ENCODE measurements at regions not wholly inside any gene's neighbourhood (a gene's known extent, or its start where the extent isn't known, plus 50 kb on each side); places are given as distances from the start of the nearest gene placed in this dataset.
A peak's percentile ranks its signal among the peaks of the same experiment; 100 is the strongest.

DNA sequence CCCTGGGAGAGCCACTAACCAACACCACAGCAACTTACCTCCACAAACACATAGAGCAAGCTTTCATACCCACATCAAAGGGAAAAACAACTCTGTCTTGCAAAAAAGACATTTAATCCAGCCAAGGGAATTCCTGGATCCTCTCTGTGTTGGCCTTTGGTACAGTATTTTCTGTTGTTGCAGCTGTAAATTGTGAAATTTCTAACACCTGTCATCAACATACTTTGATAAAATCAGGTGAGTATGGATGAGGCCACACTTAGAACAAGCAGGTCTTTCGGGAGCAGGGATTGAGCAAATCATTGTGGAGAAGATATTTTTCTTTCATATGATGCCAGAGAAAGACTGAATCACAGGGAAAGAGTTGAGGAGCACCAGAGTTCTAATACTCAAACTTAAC, 89.3 kb downstream of the SPTSSA start:
- no peaks in the 10 kb centered on the region for H3K36me3 Mint-ChIP-seq (ENCODE audit: low read depth)
- H3K9me3 Mint-ChIP-seq, result no peaks in the 10 kb centered on the region
- no peak for DNase-seq
- no peaks in the 10 kb centered on the region for H3K4me1 Mint-ChIP-seq (ENCODE audit: low read depth)
- peaks cover 12% of the 10 kb centered on the region for H3K27me3 Mint-ChIP-seq (ENCODE audit: insufficient read depth)
- H3K4me3 Mint-ChIP-seq, result no peak overlapping the region
- H3K27ac Mint-ChIP-seq, result no peak overlapping the region
- TF ChIP-seq, protein P1, sequence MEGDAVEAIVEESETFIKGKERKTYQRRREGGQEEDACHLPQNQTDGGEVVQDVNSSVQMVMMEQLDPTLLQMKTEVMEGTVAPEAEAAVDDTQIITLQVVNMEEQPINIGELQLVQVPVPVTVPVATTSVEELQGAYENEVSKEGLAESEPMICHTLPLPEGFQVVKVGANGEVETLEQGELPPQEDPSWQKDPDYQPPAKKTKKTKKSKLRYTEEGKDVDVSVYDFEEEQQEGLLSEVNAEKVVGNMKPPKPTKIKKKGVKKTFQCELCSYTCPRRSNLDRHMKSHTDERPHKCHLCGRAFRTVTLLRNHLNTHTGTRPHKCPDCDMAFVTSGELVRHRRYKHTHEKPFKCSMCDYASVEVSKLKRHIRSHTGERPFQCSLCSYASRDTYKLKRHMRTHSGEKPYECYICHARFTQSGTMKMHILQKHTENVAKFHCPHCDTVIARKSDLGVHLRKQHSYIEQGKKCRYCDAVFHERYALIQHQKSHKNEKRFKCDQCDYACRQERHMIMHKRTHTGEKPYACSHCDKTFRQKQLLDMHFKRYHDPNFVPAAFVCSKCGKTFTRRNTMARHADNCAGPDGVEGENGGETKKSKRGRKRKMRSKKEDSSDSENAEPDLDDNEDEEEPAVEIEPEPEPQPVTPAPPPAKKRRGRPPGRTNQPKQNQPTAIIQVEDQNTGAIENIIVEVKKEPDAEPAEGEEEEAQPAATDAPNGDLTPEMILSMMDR (IDR thresholded peaks at IDR 0.05), result no peak

GRCh38 chr14:34369648-34370030, 92.4 kb downstream of the SPTSSA start:
- DNase-seq, result no peak
- no peaks in the 10 kb centered on the region for H3K9me3 Mint-ChIP-seq
- no peak overlapping the region for H3K27ac Mint-ChIP-seq
- H3K4me3 Mint-ChIP-seq, result no peak overlapping the region
- TF ChIP-seq, protein P1 (IDR thresholded peaks at IDR 0.05), result no peak
- no peaks in the 10 kb centered on the region for H3K4me1 Mint-ChIP-seq (ENCODE audit: low read depth)
- peaks cover 14% of the 10 kb centered on the region for H3K27me3 Mint-ChIP-seq (ENCODE audit: insufficient read depth)
- no peaks in the 10 kb centered on the region for H3K36me3 Mint-ChIP-seq (ENCODE audit: low read depth)

DNA sequence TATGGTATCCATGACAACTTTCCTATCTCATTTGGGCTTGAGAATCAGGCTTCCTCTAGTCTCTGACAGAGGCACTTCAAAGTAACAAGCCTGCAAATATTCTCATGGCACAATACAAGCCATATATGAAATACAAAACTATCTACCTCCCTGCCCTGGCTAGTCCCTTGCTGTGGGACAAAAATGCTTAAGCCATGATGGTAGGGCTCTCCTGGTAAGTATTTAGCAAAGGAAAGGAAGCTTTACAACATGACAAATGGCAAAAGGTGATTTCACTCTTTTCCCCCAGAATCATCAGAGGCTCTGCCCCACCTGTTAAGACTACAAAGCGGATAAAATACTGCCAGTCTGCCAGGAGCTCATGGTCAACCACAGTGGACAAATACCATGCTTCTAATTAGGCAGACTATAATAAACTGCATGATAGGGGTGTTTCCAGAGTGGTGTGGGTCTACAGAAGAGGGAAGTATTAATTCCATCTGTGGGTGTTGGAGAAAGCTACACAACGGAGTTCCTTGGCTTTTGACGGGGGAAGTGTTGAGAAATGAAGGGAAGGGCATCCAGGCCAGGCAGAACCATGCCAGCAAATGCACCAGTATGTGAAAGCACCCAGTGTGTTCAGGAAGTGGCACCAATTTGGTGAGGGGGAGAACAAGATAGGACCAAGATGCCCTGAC, 92.9 kb downstream of the SPTSSA start:
- Mint-ChIP-seq H3K4me3 (no peak overlapping the region), H3K4me1 (ENCODE audit: low read depth) (peaks cover 4% of the 10 kb centered on the region; the same call in 1 of the 2 replicates)
- no peak for DNase-seq

GRCh38 chr14:34368115-34368970, 93.7 kb downstream of the SPTSSA start:
- H3K9me3 Mint-ChIP-seq, result no peaks in the 10 kb centered on the region
- DNase-seq, result no peak
- no peak overlapping the region for H3K4me3 Mint-ChIP-seq
- H3K27ac Mint-ChIP-seq, result no peak overlapping the region
- no peaks in the 10 kb centered on the region for H3K36me3 Mint-ChIP-seq (ENCODE audit: low read depth)
- peaks cover 16% of the 10 kb centered on the region for H3K27me3 Mint-ChIP-seq (ENCODE audit: insufficient read depth)
- TF ChIP-seq, protein P1 (IDR thresholded peaks at IDR 0.05), result no peak
- H3K4me1 Mint-ChIP-seq (ENCODE audit: low read depth), result peaks cover 11% of the 10 kb centered on the region; the same call in 1 of the 2 replicates

More for the DNA sequence above, 92.9 kb downstream of the SPTSSA start:
- TF ChIP-seq, protein P1 (IDR thresholded peaks at IDR 0.05), result no peak
- Mint-ChIP-seq H3K9me3 (no peaks in the 10 kb centered on the region), H3K27me3 (ENCODE audit: insufficient read depth) (peaks cover 16% of the 10 kb centered on the region), H3K27ac (no peak overlapping the region), H3K36me3 (ENCODE audit: low read depth) (no peaks in the 10 kb centered on the region)

DNA sequence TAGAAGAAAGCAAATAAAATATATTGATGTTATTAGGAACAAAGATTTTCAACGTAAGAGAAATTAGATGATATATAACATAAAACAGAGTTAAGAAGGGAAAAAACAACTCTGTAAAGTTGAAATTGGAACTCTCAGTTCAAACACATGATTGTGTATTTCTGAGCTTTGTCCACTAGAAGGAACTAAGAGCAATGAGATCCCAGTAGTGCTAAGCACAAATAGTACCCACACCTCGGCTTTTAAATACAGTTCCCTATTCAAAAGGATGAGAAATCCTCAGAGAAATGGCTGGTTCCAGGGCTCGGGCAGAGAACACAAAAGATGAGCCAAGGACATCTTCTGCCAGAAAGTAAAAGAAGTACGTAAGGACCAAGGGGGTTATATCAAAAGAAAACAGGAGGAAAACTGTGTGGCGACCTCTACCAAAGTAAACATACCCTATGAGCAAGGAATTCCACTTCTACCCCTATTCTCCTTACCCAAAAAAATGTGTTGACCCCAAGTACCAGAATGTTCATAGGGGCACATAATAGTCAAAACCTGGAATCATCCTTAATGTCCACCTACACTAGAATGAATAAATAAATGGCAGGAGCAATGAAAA, 96.6 kb downstream of the SPTSSA start:
- H3K9me3 Mint-ChIP-seq, result no peaks in the 10 kb centered on the region
- H3K4me3 Mint-ChIP-seq, result no peak overlapping the region
- peaks cover 23% of the 10 kb centered on the region for H3K4me1 Mint-ChIP-seq (ENCODE audit: low read depth)
- no peak for DNase-seq
- H3K27me3 Mint-ChIP-seq (ENCODE audit: insufficient read depth), result peaks cover 8% of the 10 kb centered on the region
- H3K27ac Mint-ChIP-seq, result no peak overlapping the region
- TF ChIP-seq, protein P1 (IDR thresholded peaks at IDR 0.05), result peak; percentile 36
- H3K36me3 Mint-ChIP-seq (ENCODE audit: low read depth), result no peaks in the 10 kb centered on the region
